H1 (cell line): ENCODE measurements at regions not wholly inside any gene's neighbourhood (a gene's known extent, or its start where the extent isn't known, plus 50 kb on each side); places are given as distances from the start of the nearest gene placed in this dataset.

Experiments
- BCL11A ChIP-seq, 2 experiments: IDR thresholded peaks; one replicate each; pipeline ENCODE4 v1.6.1; 2011; ENCODE audit warnings: low read depth in 2 of 2, low read length in 2 of 2, mild to moderate bottlenecking in 2 of 2
- YY1 ChIP-seq: IDR thresholded peaks from 2 replicates; pipeline ENCODE4 v1.6.1; 2011; ENCODE audit warnings: low read depth, mild to moderate bottlenecking, low read length

DNA sequence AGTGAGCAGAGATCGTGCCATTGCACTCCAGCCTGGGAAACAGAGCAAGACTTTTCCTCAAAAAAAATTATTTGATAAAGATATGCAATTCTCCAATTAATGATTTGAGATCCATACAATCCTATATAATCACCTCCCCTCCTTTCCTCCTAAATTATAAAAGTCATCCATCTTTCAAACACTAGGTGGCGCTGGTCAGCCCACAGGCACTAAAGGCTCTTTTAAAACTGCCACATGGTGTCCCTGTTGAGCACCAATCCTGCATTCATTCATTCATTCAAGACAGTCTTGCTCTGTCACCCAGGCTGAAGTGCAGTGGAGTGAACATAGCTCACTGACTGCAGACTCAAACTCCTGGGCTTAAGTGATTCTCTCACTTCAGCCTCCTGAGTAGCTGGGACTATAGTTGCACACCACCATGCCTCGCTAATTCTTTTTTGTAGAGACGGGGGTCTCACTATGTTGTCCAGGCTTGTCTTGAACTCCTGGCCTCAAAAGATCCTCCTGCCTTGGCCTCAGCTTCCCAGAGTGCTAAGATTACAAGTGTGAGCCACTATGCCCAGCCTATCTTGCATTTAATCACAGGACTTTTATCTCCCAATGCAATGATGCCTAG is 58.7 kb upstream of the SLC2A12 start (continued):
- TF ChIP-seq BCL11A (IDR thresholded peaks at IDR 0.05; ENCODE audit: low read depth in 2 of 2, low read length in 2 of 2) (no peak), YY1 (0 out of 2 replicates have a peak, but pooled peaks have one; percentile 29)
